ENCODE measurements at regions not wholly inside any gene's neighbourhood (a gene's known extent, or its start where the extent isn't known, plus 50 kb on each side); places are given as distances from the start of the nearest gene placed in this dataset.

DNA sequence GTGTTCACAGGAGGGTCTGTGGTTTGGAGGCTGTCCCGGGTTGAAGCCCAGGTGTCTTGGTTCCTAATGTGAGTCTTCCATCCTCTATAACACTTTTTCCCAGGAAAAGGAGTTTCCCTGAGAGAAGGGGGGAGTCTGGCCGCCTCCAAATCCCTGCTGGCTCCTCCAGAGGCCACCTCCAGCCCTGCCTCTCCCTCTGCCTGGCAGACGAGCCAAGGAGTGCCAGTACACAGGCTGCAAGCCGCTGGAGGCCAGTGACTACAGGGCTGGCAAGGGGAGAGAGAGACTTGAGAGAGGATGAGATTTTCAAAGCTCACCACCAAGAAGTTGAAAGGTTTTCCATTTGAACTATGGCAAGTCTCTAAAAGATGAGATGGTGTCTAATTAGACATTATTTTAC is 154.2 kb upstream of the ID2 start:
- DNase-seq = no peak

- no peak for DNase-seq
These were observed 153.0 kb upstream of the ID2 start for GRCh38 chr2:8528863-8529262.

DNA sequence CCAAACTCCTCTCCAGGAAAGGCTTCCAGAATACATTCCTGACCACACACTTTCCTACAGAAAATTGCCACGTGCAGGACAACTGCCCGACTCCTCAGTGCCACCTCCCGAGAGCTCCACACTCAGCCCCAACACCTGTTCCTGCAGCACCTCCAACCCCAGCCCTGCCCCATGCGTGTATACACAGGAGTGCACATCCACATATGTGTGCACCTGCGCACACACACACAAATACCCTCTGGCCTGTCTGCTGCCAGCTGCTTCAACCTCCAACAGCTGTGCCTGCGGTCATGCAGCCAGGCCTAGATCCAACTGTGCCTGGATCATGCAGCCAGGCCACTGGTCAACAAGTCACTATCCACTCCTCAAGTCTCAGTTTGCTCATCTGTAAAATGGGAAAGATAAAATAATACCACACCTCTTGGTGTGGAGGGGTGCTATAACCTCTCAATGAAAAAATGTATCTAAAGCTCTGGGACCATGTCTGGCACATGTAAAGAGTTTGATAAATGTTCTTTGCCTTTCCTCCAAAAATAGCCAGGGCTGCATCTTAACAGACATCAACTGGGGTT is 152.1 kb upstream of the ID2 start:
- DNase-seq = no peak

GRCh38 chr2:8531481-8531880 is 150.4 kb upstream of the ID2 start:
- no peak for DNase-seq

DNA sequence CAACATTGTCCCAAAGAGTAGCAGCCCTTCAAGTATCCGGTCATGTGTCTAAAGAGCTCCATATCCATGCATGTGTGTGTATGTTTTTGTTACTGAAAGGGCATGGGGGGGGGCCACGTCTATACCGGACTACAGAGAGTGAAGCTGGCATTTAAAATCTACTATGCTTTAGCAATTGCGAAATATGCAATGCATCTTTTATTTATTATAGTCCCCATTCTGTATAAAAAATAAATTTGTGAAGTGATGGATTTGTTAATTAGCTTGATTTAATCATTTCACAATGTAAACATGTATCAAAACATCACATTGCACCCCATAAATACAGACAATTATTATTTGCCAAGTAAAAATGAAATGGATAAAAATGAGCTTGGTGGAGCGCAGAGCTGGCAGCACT is 149.4 kb upstream of the ID2 start:
- DNase-seq = no peak

DNA sequence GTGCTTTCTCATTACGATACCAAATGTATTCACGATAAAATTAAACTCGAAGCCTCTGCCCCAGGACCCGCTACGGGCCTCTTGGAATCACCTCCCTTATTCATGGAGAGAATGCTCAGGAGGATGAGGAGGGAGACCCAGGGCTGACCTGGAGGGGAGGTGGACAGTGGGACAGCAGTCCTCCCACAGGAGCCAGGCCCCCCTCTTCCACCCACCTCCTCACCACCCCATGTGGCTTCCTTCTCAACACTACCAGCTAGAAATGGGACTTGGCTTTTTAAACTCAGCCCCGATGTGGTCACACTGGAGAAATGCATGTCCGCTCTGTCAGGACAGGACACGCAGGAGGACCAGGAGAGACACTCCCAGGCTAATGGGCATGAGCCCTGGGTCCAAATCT is 147.9 kb upstream of the ID2 start:
- DNase-seq = no peak

- DNase-seq = no peak
These were observed 147.5 kb upstream of the ID2 start for GRCh38 chr2:8534386-8534728.

DNA sequence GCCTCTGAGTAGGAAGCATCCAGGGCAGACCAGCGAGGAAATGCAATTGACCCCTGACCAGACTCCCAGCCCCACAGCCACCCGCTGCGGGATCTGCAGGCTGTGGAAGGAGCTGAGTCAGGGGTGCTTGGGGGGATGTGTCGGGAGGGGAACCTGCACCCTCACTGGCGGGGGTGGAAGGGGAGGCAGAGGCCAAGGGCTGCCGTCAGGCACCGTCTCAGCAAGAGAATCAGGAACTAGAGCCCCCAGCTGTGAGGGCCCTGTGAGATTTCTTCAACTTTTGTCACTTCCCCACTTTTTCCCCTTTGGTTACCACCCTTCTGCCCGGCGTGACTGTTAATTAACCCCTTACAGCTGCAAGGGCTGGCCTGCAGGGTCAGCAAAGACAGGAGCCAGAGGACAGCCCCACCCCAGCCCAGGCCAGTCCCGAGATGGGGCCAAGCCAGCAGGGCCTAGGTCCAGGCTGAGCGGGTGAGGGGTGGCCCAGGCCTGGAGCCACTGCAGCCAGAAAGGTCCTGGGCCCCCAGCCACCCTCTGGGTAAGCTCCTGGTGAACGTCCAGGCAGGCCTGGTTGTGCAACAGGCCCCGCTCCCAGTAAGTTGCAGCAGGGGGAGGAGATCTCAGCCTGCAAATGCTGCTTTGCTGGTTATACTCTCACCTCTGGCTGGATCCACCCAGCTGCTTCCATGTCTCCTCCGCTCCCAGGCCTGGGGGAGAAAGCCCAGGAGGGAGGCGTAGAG is 147.0 kb upstream of the ID2 start:
- peak; percentile 92 for DNase-seq

- DNase-seq = no peak
These were observed 146.4 kb upstream of the ID2 start for GRCh38 chr2:8535469-8535795.

DNA sequence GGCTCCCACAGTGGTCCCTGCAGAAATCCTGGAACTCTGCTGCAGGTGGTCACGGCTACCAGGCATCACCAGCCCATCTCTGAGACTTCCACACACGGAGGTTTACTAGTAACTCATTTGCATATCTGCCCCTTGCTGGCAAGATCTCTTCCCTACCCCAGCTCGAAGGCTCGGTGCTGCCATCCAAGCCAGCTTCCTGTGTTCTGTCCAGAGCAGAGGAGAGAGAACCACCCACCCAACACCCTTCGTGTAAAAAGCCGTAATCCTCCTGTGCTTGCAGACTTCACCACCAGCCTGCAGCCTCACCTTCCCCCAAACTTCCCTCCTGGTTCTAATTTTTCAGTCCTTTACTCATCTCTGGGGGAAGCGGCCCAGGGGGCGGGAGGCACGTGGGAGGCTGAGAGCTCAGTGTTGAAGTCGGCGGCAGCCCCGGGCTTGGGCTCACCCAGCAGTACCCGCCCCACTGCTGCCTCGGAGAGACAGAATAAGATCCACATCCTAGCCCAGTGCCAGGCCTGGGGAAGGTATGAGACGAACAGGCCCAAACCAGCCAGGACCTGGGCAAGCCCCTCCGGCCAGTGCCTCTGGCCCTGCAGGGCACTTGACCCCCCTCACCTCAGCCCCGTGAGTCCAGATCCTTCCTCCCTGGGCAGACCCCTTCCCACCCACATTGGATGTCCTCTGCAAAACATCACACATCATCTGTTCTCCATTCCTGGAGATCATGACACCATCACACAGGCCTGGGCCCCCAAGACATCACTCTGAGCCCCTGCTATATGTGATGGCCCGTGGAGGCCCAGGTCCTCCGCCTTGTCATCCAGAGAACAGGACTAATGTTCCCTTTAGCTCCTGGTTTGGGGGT is 145.8 kb upstream of the ID2 start:
- DNase-seq = peak; percentile 61

GRCh38 chr2:8536686-8537561 is 144.9 kb upstream of the ID2 start:
- DNase-seq = peak; percentile 41

GRCh38 chr2:8537562-8538155 is 144.2 kb upstream of the ID2 start:
- peak; percentile 33 for DNase-seq

GRCh38 chr2:8538531-8538930 is 143.3 kb upstream of the ID2 start:
- peak; percentile 29 for DNase-seq

DNA sequence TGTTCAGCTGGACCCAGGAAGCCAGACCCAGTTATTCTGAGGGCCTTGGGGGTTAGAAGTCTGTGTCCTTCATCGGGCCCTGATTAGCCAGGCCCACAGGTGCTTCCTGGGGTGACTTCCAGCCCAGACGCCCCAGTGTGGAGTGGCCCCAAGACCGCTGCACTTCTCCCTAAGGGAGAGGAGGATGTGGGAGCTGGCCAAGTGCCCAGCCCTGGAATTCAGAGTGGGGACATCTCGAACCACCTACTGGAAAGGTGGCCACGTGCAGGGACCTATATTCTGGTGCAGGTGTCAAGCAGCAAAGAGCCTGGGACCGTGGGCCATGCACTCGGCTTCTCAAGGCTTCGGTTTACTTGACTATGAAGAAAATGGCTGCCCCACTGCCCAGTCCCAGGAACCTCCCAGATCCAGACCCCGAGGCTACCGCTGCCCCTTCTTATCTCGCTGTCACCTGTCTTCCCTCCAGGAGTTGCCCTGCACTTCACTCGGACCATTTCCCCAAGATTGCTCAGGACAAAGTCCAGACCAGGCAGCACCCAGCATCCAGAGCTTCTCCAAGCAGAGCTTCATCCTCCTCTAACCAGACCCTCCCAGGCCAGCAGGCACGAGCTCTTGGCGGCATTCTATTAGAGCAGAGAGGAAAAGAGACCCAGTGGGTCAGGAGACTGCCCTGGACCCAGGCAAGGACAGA is 142.8 kb upstream of the ID2 start:
- DNase-seq = no peak

DNA sequence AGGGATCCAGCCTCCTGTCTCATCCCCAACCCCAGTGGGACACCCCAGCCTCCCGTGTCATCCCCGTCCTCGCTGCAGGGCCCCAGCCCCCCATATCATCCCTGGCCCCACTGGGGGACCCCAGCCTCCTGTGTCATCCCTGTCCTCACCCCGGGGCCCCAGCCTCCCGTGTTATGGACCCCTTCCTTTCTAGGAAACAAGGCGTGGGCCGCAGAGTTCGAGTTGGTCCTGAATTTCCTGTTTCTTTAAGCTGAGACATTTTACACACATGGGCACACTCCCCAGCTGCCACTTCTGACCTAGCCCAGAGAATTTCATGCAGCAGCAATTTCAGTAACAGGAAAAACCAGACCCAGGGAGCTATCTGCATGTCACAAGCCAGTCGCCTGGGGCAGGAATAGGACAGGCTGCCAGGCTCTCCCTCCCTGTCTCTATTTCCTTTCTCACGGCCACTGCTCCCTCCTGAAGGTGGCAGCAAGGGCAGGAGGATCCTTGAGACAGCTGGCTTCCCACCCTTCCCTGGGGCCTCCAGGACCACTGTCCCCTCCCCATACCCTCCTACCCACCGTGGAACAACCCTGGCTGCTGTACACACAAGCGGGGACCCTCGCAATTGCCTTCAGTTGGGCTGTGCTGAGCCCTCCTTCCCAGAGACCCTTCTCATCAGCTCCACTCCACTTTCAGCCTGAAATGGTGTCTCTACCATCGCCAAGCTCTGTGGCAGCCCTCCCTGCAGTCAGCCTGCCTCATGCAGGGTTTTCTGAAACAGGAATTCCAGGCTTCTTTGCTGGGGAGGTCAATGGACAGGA is 141.9 kb upstream of the ID2 start:
- DNase-seq = peak; percentile 78

DNA sequence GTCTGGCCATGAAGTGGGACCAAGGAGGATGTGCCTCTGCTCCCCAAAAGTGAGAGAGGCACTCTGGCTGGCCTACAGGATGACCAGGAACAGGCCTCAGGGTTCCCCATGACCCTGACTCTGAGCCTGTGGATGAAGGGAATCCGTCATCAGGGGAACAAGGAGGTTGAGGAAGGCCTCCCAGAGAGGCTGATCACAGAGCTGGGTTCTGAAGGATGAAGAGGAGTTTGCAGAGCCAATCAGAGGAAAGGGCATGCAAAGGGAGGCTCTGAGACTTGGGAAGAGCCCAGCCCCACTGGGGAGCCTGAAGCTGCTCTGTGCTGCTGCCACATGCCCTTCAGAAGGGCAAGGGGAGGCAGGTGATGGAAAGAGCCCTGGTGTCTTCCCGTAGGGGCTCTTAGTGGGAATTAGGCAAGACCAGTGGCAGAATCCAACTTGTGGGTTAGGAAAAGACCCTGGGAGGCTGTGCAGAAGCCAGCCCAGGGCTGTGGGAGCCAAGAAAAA is 141.3 kb upstream of the ID2 start:
- no peak for DNase-seq

DNA sequence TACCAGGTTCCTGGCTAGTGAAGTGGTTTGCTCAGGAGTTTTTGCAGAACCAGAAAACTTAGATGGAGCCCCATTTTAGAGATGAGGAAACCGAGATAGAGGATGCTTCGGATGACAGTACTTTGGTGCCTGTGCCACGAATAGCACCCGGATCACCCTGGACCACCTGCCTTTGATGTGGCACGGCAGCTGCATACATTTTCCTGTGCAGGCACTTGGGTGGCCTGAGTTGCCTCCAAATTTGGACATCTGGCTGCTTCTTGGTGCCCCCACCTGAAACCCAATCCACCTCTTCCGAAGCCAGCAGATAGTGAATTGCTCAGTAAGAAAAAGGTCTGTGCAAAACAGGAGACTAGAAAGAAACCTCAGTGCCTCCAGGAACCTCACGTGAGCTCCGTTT is 140.6 kb upstream of the ID2 start:
- no peak for DNase-seq

GRCh38 chr2:8541636-8542035 is 140.2 kb upstream of the ID2 start:
- DNase-seq = no peak

DNA sequence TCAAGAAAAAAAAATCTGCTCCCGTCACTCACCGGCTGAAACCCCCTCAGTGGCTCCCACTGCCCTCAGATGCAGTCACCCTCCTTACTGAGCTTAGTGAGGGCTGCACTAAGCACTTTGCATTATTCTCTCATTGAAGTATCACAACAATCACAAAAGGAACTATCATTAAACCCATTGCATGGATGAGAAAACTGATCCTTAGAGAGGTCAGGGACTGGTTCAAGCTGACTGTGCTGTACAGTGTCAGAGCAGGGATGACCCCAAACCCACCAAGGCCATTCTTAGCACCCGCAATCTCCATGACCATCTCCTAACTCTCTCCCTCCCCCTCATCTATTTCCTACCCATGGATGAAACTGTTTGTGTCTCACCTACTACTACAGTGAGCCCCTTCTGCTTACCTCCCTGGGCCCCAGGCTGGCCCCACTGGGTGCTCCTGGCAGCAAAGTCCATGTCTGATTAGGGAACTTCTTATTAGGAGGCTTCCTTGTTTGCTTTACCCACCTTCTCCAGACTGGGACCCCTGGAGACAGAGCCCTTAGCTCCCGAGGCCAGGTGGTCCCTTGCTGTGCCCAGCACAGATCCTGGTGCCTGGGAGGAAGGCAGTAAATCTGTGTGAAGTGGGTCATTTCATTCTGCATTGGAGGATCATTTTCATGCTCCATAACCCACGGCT is 139.3 kb upstream of the ID2 start:
- no peak for DNase-seq

DNA sequence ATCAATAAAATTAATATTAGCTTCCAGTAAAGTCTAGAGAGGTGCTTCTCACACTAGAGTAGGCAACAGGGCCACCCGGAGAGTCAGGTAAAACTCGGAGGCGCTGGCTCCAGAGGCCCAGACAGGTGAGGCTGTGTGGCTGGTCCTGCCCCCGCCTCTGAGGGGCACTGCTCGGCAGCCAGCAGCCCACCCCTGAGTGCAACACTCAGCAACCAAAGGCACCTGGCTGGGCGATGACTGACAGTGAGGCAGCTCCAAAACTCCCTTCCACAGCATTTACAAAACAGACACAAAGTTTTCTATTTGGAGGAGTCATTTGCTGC is 138.8 kb upstream of the ID2 start:
- no peak for DNase-seq

Data from suppressor macrophage treated with lipopolysaccharide for 4 hours (primary cell).